NCI-H187 treated with DMSO at 0.1 percent for 48 hours (cell line): ENCODE measurements at regions not wholly inside any gene's neighbourhood (a gene's known extent, or its start where the extent isn't known, plus 50 kb on each side); places are given as distances from the start of the nearest gene placed in this dataset.
"Not testable (repeated sequence)": the region's sequence is repeated elsewhere in the genome, so short reads cannot be mapped to it uniquely, and the experiment has no call there.

Source experiments
- DNase-seq: peaks from one replicate; lab custom pipeline; 2025; lab: John Stamatoyannopoulos, UW

GRCh38 chr3:13137941-13138832 is 65.0 kb upstream of the IQSEC1 start:
- DNase-seq, result no peak

DNA sequence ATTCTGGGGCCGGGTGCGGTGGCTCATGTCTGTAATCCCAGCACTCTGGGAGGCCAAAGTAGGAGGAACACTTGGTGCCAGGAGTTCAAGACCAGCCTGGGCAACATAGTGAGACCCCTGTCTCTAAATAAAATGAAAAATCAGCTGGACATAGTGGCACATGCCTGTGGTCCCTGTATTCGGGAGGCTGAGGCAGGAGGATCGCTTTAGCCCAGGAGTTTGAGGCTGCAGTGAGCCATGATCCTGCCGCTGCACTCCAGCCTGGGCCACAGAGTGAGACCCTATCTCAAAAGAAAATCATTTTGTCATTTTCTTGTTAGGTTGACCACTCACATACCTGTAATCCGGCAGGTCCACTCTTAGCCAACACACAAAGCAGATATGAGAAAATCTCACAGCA is 63.6 kb upstream of the IQSEC1 start:
- not testable (repeated sequence) for DNase-seq

DNA sequence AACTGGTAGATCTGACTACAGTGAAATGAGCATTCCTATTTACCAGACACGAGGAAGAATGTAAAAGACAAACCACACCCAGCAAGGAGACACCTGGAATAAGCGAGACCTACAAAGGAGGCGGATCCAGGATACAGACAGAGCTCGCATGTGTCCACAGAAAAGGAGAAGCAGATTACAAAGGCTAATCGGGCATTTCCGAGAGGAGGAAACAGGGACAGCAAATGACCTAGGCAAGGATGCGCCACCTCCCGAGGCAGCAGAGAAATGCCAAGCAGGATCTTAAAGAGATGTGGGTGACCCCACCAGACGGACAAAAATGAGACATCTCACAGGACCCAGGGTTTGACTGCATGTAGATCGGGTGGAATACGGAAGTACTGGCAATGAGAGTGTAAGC is 63.2 kb upstream of the IQSEC1 start:
- DNase-seq, result no peak

- no peak for DNase-seq
Observed at GRCh38 chr3:13135811-13136321, 62.6 kb upstream of the IQSEC1 start.

- no peak for DNase-seq
Observed at GRCh38 chr3:13135251-13135810, 62.1 kb upstream of the IQSEC1 start.

GRCh38 chr3:13134879-13135206 is 61.6 kb upstream of the IQSEC1 start:
- no peak for DNase-seq

- no peak for DNase-seq
Observed at GRCh38 chr3:13134166-13134878, 61.1 kb upstream of the IQSEC1 start.

DNA sequence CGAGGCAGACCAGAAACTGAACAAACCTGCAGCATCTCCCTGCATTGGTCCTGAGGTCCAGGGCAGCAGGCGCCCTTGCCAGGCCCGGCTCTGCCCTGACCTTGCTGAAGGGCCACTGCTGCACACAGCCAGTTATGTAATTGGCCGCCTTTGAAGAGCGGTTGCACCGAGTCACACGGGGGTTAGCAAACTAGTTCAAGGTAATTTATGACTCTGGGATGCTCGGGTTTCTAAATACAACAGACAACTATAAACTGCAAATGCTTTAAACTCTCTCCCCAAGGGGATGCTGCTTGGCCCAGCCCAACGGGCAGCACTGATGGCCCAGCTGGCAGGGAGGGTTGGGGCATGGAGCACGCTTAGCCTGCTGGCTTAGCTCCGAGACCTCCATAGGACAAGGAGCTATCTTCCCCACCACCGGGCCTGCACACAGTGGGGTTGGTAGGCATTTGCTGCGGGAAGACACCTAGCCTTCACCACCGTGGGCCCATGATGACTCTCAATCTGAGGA is 60.3 kb upstream of the IQSEC1 start:
- DNase-seq, result no peak

DNA sequence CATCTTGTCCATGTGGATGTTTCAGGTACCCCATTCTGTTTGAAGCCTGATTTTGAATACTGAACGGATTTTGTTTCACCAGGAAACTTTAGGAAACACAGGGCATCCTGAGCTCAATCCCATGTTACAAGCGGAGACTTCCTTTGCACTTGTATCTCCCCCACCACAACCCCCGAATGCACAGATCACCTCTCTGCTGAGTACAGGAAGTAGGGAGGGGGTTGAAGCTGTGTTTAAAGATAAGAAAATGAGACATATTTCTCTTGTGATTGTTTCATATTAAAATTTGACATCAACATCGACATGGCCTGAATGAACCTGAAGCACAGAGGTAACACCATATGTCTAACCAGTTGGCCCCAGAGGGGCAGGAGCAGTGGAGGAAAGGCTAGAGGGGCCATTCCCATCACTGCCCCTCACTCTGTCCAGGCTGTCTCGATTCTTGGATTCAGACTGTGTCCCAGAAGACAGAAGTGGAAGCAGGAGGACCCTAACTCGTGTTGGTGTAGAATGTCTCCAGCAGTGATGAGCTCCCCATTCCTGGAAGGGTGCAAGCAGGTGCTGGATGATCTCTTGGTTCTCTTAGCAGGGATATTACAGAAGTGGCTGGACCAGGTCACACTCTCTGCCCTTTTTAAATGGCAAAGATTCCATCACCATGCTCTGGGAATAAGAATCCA is 59.6 kb upstream of the IQSEC1 start:
- DNase-seq, result no peak

GRCh38 chr3:13132281-13132680 is 59.1 kb upstream of the IQSEC1 start:
- no peak for DNase-seq

DNA sequence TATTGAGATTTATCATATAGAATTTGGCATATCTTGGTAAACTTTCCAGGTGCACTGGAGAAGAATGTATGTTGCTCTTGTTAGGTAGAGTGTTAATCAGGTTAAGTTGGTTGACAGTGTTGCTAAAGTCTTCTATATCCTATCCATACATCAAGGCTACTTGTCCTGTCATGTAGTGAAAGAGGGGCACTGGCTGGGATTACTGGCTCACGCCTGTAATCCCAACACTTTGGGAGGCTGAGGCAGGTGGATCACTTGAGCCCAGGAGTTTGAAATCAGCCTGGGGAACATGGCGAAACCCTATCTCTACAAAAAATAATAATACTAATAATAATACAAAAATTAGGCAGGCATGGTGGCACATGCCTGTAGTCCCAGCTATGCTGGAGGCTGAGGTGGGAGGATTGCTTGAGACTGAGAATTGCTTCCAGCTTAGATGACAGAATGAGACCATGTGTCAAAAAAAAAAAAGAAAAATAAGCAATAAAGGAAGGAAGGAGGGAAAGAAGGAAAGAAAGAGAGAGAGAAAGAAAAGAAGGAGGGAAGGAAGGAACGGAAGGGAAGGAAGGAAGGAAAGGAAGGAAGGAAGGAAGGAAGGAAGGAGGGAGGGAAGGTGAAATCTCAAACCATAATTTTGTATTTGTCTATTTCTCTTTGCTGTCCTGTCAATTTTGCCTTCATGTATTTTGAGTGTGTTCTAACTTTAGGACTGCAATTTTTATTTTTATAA is 57.4 kb upstream of the IQSEC1 start:
- no peak for DNase-seq

DNA sequence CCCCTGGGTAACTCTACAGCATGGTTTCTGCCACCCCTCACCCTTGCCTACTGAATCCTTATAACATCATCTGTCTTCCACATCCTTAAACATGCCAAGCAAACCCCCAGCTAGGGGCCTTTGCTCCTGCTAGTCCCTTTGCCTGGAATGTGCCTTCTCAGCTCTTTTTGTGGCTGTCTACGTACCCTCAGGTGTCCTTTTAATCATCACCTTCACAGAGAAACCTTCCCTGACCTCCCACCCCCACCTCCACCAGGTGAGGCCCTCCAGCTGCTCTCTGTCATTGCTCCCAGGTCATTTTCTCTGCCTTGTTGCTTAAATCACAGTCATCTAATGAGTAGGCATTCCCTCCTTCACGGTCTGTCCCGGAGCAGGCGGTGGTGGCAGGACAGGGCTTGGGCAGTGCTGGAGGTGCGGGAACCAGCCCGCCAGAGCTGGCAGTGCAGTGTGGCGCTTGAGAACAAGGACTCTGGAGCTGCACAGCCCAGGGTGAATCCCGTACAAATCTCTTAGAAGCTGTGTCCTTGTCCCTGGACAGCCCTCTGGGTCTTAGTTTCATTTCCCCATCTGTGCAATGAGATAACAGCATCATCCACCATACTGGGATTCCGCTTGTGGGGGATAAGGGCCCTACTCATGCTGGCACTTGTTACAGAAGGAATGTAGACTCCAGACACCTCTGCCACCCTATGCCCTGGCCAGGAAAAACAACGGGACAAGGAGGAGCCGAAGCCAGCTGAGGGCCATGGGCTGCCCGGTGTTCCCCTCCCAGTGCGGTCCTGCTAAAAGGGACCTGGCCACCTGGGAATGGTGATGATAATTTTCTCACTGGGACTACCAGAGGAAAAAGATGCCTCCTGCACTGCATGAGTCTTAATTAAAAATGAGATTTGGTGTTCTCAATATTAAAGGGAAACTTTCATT is 52.1 kb upstream of the IQSEC1 start:
- DNase-seq, result no peak

DNA sequence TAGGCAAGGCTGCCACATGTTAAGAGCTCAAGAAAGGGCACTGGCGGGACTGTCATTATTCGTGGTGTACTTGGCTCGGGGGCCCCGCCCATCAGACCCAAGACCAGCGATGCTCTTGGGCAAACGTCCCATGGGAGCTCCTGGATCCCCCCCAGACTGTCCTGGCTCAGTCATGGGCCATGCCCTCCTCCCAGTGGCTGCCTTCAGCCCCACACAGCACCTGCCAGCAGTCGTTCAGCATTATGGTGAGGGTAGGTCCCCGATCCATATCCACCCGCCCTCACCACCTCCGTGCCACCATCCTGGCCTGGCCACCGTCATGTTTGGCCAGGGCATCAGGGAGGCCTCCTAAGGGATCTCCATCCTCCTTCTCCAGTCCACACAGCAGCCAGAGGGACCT is 51.4 kb upstream of the IQSEC1 start:
- no peak for DNase-seq

- no peak for DNase-seq
Observed at GRCh38 chr3:13123765-13124164, 50.5 kb upstream of the IQSEC1 start.

- no peak for DNase-seq
Observed at GRCh38 chr3:13123013-13123654, 49.9 kb upstream of the IQSEC1 start.
